ENCODE measurements at regions not wholly inside any gene's neighbourhood (a gene's known extent, or its start where the extent isn't known, plus 50 kb on each side); places are given as distances from the start of the nearest gene placed in this dataset.
A peak's percentile ranks its signal among the peaks of the same experiment; 100 is the strongest.

DNA sequence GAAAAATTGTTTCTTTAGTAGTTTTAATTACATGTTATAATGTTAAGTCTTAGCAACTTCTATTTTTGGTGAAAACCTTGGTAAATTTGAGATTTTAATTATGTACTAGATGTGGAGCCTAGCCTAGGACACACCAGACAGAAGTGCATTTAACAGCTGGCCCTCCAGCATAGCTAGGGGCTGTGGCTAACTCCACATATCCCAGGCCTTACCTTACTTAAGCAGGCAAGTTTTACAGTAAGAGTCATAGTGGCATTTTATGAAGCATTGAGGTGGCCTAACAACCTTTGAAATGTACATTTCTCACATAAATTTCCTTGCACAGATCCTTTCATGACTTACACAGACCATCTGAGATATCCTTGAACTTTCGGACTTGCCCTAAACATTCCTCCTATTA, 71.6 kb upstream of the C4orf54 start:
- Histone ChIP-seq H4K20me1 (ENCODE audit: control insufficient read depth, extremely low read depth, insufficient read depth, low read length) (no peaks in the 10 kb centered on the region), H3K9me3 (ENCODE audit: control insufficient read depth, low read depth, low read length) (no peaks in the 10 kb centered on the region), H3K36me3 (ENCODE audit: control insufficient read depth in 2 of 2, extremely low read depth in 1 of 2, insufficient read depth in 2 of 2, low read length in 2 of 2) (no peaks in the 10 kb centered on the region), H3K27ac (ENCODE audit: control insufficient read depth, insufficient read depth, low read length) (no peak overlapping the region), H3K4me1 (ENCODE audit: control insufficient read depth, extremely low read depth, insufficient read depth, low read length) (peaks cover 1% of the 10 kb centered on the region), H3K9ac (ENCODE audit: control insufficient read depth, extremely low read depth, insufficient read depth, low read length) (no peak overlapping the region), H3K4me3 (ENCODE audit: control insufficient read depth in 2 of 3, extremely low read depth in 1 of 3, insufficient read depth in 2 of 3, low read depth in 1 of 3, low read length in 3 of 3) (no peak overlapping the region), H3K4me2 (ENCODE audit: control insufficient read depth, extremely low read depth, insufficient read depth, low read depth, low read length) (no peak overlapping the region), H3K9me1 (ENCODE audit: control insufficient read depth, extremely low read depth, insufficient read depth, low read length) (no peaks in the 10 kb centered on the region), H3K79me2 (ENCODE audit: control insufficient read depth, insufficient read depth, low read length) (no peaks in the 10 kb centered on the region), H2AFZ (ENCODE audit: control insufficient read depth, low read length) (no peak overlapping the region), H3K27me3 (ENCODE audit: control insufficient read depth, extremely low read depth, insufficient read depth, low read length) (no peaks in the 10 kb centered on the region)
- dilution Hi-C loops (cut with MboI; ENCODE audit: extremely low pct_ligation_motif_present, low sequenced_read_pairs): no loop called here
- TF ChIP-seq EZH2 (IDR thresholded peaks at IDR 0.05; ENCODE audit: low read length) (no peak), CTCF (optimal IDR thresholded peaks at IDR 0.05 in 1 of 3, IDR thresholded peaks at IDR 0.05 in 1 of 3, conservative IDR thresholded peaks at IDR 0.05 in 1 of 3; ENCODE audit: extremely low read depth in 1 of 3, insufficient read depth in 2 of 3, low read length in 3 of 3) (no peak)
- DNase-seq (ENCODE audit: low read depth, low spot score): no peak
- no peak for FAIRE-seq

- Histone ChIP-seq H3K4me1 (ENCODE audit: control insufficient read depth, extremely low read depth, insufficient read depth, low read length) (peaks cover 26% of the 10 kb centered on the region), H3K27me3 (ENCODE audit: control insufficient read depth, extremely low read depth, insufficient read depth, low read length) (no peaks in the 10 kb centered on the region), H3K27ac (ENCODE audit: control insufficient read depth, insufficient read depth, low read length) (peak overlapping the region; percentile 22), H2AFZ (ENCODE audit: control insufficient read depth, low read length) (no peak overlapping the region), H3K9ac (ENCODE audit: control insufficient read depth, extremely low read depth, insufficient read depth, low read length) (no peak overlapping the region), H3K9me1 (ENCODE audit: control insufficient read depth, extremely low read depth, insufficient read depth, low read length) (no peaks in the 10 kb centered on the region), H3K4me3 (ENCODE audit: control insufficient read depth in 2 of 3, extremely low read depth in 1 of 3, insufficient read depth in 2 of 3, low read depth in 1 of 3, low read length in 3 of 3) (no peak overlapping the region), H4K20me1 (ENCODE audit: control insufficient read depth, extremely low read depth, insufficient read depth, low read length) (no peaks in the 10 kb centered on the region), H3K36me3 (ENCODE audit: control insufficient read depth in 2 of 2, extremely low read depth in 1 of 2, insufficient read depth in 2 of 2, low read length in 2 of 2) (no peaks in the 10 kb centered on the region), H3K79me2 (ENCODE audit: control insufficient read depth, insufficient read depth, low read length) (no peaks in the 10 kb centered on the region), H3K9me3 (ENCODE audit: control insufficient read depth, low read depth, low read length) (no peaks in the 10 kb centered on the region), H3K4me2 (ENCODE audit: control insufficient read depth, extremely low read depth, insufficient read depth, low read depth, low read length) (peak overlapping the region; percentile 31)
- TF ChIP-seq CTCF (optimal IDR thresholded peaks at IDR 0.05 in 1 of 3, IDR thresholded peaks at IDR 0.05 in 1 of 3, conservative IDR thresholded peaks at IDR 0.05 in 1 of 3; ENCODE audit: extremely low read depth in 1 of 3, insufficient read depth in 2 of 3, low read length in 3 of 3): no peak
- TF ChIP-seq EZH2 (IDR thresholded peaks at IDR 0.05; ENCODE audit: low read length): no peak
- dilution Hi-C loops (cut with MboI; ENCODE audit: extremely low pct_ligation_motif_present, low sequenced_read_pairs): no loop called here
- DNase-seq (ENCODE audit: low read depth, low spot score) (no peak), FAIRE-seq (no peak)
Observed at GRCh38 chr4:99724067-99724466, 66.4 kb upstream of the C4orf54 start.
